ENCODE measurements at regions not wholly inside any gene's neighbourhood (a gene's known extent, or its start where the extent isn't known, plus 50 kb on each side); places are given as distances from the start of the nearest gene placed in this dataset.
A peak's percentile ranks its signal among the peaks of the same experiment; 100 is the strongest.

DNA sequence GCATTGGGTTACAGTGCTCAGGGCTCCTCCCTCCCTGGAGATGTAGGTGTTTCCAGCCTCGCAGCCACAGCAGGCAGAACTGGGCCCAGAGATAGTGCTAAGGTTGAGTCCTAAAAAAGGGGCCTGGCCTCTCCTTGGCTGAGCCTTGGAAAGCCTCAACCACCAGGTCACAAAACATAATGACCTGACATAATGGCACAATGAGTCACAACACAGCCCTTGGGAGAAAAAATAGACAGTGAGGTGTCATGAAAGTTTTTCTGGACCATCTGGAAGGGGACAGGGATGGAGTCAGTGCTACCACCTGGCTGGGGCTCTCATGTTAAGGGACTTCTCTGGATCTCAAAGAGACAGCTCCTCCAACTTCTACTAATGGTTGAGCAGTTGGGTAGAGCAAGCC lies 92.4 kb upstream of the LCLAT1 start:
- H3K4me3 Mint-ChIP-seq: no peak overlapping the region

DNA sequence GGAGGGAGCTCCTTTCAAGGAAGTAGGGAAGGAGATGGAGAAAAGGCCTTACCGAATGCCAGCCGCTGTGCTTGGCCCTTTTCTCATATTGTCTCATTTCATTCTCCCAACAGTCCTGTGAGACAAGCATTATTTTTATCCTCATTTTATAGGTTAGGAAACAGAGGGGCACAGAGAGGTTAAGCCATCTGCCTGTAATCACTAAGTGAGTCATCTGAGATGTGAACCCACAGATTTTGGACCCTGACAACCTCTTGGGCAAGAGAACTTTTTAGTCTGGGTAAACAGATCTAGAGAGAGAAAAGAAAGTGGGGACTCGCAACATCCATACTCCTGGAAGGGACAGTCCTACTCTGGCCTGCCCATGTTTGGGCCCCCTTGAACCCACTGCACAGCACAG lies 91.7 kb upstream of the LCLAT1 start:
- Mint-ChIP-seq H3K4me1 (ENCODE audit: low read depth) (peaks cover 22% of the 10 kb centered on the region), H3K27ac (no peak overlapping the region), H3K27me3 (no peaks in the 10 kb centered on the region), H3K9me3 (no peaks in the 10 kb centered on the region), H3K4me3 (no peak overlapping the region), H3K36me3 (ENCODE audit: low read depth) (no peaks in the 10 kb centered on the region)

More for the DNA sequence above, 92.4 kb upstream of the LCLAT1 start:
- H3K27ac Mint-ChIP-seq: no peak overlapping the region
- peaks cover 19% of the 10 kb centered on the region for H3K4me1 Mint-ChIP-seq (ENCODE audit: low read depth)
- no peaks in the 10 kb centered on the region for H3K36me3 Mint-ChIP-seq (ENCODE audit: low read depth)
- no peaks in the 10 kb centered on the region for H3K27me3 Mint-ChIP-seq
- no peaks in the 10 kb centered on the region for H3K9me3 Mint-ChIP-seq

DNA sequence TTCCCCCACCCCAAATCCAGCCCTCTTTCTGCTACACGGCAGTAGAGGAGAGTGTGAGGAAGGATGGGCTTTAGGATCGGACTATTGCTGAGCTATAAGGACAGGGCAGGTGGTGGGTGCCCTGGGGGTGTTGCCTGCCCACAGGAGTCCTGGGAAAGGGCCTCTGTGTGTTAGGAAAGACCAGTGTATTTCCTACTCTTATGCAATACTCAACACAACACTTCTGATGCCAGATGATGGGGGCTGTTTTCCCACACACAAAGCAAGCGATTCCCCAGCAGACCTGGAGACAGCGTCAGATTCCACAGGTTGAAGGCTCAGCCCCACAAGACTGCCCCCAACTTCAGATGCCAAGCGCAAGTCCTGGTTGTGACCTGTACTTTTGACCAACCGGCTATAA lies 91.0 kb upstream of the LCLAT1 start:
- peaks cover 29% of the 10 kb centered on the region for H3K4me1 Mint-ChIP-seq (ENCODE audit: low read depth)
- no peaks in the 10 kb centered on the region for H3K27me3 Mint-ChIP-seq
- no peak overlapping the region for H3K27ac Mint-ChIP-seq
- H3K4me3 Mint-ChIP-seq: no peak overlapping the region
- H3K36me3 Mint-ChIP-seq (ENCODE audit: low read depth): no peaks in the 10 kb centered on the region
- H3K9me3 Mint-ChIP-seq: no peaks in the 10 kb centered on the region

DNA sequence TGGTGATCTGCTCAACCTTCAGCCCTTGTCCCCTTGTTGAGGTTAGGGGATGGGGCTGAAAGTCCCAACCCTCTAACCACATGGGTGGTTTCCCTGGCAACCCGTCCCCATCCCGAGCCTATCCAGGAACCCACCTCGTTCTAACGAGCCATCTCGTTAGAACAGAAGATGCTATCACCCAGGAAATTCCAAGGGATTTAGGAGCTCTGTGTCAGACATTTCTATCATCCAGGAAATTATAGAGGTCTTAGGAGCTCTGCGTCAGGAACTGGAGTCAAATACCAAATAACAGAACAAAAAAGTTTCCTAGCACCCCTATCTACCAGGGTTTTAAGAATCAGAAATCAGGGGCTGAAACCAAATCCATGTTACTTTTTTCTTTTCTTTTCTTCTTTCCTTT lies 90.3 kb upstream of the LCLAT1 start:
- Mint-ChIP-seq H3K36me3 (ENCODE audit: low read depth) (no peaks in the 10 kb centered on the region), H3K9me3 (no peaks in the 10 kb centered on the region), H3K27me3 (no peaks in the 10 kb centered on the region), H3K4me1 (ENCODE audit: low read depth) (peaks cover 36% of the 10 kb centered on the region), H3K27ac (no peak overlapping the region), H3K4me3 (no peak overlapping the region)

DNA sequence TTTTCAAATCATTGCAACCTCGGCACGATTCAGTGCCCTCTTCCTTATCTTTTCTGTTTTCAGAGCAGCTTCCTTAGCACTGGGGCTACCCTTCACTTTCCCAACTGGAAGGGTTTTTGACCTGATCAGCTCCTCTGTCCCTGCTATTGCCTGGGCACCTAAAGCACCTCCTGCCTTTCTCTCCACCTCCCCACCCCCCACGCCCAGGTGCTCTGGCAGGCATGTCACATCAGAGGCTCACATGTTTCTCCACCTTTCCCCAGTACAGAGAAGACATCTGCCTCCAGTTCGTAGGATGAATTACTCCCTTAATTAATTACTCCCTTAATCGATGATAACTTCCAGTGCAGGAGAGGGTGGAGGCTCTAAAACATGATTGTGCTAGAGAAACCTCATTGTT lies 88.7 kb upstream of the LCLAT1 start:
- H3K4me3 Mint-ChIP-seq: no peak overlapping the region
- peaks cover 43% of the 10 kb centered on the region for H3K4me1 Mint-ChIP-seq (ENCODE audit: low read depth)
- no peaks in the 10 kb centered on the region for H3K9me3 Mint-ChIP-seq
- H3K36me3 Mint-ChIP-seq (ENCODE audit: low read depth): no peaks in the 10 kb centered on the region
- no peak overlapping the region for H3K27ac Mint-ChIP-seq
- no peaks in the 10 kb centered on the region for H3K27me3 Mint-ChIP-seq

DNA sequence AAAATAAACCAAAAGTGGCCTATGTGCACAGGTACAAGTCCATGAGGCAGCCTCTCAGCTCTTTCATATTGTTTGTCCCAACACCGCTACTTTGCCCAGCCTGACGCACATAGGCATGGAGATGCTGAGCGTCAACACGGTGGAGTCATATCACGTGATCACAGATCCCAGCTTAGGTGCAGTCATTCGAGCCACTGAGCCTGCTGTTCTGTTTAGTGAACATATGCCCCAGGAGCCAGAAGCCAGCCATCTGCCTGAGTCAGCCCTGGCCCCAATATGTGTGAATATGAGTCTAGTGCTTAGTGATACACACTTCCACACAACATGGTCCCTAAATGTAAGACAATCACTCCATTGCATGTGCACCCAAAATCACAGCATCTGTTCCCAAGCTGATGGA lies 88.2 kb upstream of the LCLAT1 start:
- H3K36me3 Mint-ChIP-seq (ENCODE audit: low read depth): no peaks in the 10 kb centered on the region
- H3K27me3 Mint-ChIP-seq: no peaks in the 10 kb centered on the region
- no peak overlapping the region for H3K4me3 Mint-ChIP-seq
- no peaks in the 10 kb centered on the region for H3K9me3 Mint-ChIP-seq
- peak overlapping the region; percentile 57 for H3K27ac Mint-ChIP-seq
- H3K4me1 Mint-ChIP-seq (ENCODE audit: low read depth): peaks cover 48% of the 10 kb centered on the region

DNA sequence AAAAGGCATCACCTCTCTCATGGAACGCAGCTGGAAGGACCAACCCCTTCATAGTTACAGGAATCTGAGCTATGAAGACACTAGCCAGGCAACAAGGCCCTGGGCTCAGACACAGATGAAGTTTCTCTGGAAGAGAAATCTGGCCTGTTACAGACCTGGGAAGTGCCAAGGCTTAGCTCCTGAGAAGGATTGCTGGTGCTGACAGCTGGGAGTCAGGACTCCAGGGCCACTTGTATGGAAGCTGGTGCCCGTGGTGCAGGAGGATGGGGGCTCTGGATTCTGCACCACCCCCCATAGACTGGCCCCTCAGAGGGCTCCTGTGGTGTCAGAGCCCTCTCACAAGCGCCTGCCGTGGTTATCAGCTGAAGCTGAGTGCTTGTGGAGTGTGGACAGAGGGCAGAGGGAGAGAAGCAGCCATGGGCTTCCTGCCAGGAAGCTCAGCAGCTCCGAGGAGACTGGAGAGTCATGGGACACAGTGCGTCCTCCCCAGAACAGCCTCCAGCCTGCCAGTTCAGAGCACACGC lies 87.3 kb upstream of the LCLAT1 start:
- H3K36me3 Mint-ChIP-seq (ENCODE audit: low read depth): no peaks in the 10 kb centered on the region
- peaks cover 46% of the 10 kb centered on the region for H3K4me1 Mint-ChIP-seq (ENCODE audit: low read depth)
- H3K4me3 Mint-ChIP-seq: no peak overlapping the region
- no peaks in the 10 kb centered on the region for H3K9me3 Mint-ChIP-seq
- H3K27me3 Mint-ChIP-seq: no peaks in the 10 kb centered on the region
- no peak overlapping the region for H3K27ac Mint-ChIP-seq

DNA sequence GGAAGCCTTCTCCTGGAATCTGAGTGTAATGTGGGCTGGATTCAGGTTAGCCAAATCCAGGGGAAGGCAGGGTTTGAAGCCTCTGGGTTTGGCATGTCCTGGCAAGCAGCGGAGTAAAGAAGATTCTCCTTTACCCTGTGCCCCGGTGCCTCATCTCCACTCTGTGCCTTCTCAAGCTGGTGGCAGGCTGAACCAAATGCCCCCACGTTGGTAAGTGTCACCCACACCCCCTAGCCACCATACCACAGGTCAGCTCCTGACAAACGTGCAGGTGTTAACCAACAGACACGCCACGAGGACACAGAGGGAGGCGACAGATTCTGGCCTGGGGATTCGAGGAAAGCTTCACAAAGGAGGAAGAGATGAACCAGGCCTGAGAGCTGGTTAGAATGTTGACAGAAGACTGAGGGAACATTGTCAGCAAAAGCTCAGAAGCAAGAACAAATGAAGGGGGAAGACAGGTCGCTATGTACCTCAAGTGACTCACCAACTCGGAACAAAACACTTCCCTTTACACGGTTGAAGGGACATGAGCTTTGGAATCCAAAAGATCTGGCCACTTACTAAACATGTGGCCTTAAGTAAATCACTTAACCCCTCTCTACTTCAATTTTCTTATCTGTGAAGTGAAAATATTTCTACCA lies 85.2 kb upstream of the LCLAT1 start:
- Mint-ChIP-seq H3K4me1 (ENCODE audit: low read depth) (peaks cover 59% of the 10 kb centered on the region), H3K27me3 (no peaks in the 10 kb centered on the region), H3K27ac (peak overlapping the region; percentile 86), H3K9me3 (no peaks in the 10 kb centered on the region), H3K4me3 (no peak overlapping the region), H3K36me3 (ENCODE audit: low read depth) (no peaks in the 10 kb centered on the region)

DNA sequence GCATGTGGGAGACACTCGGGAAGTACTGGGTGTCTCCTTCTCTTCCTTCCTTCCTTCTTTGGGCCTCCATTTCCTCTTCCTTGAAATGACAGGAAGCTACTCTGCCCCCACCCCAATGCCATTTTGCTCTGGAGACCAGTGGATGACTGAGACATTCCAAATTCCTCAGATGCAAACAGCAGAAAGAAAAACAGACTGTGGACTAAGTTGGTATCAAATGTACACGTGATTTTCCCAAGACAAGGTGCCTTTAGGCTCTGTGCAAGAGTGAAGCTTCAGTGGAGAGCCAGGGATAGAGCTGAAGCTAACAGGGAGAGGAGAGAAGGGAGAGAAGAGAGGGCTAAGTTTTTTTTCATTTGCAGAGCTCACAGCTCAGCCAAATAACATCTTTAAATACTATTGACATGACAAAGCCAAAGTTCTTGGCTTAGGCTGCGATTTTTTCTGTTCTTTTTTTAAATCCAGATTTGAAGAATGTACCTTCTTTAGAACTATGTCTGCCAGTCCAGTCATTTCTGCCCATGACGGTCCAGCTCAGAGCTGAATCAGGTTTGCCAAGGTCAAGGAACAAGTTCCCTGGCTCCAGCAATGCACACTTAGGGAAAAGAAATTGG lies 84.5 kb upstream of the LCLAT1 start:
- H3K4me3 Mint-ChIP-seq: no peak overlapping the region
- peaks cover 65% of the 10 kb centered on the region for H3K4me1 Mint-ChIP-seq (ENCODE audit: low read depth)
- H3K27me3 Mint-ChIP-seq: no peaks in the 10 kb centered on the region
- H3K27ac Mint-ChIP-seq: peak overlapping the region; percentile 71
- no peaks in the 10 kb centered on the region for H3K36me3 Mint-ChIP-seq (ENCODE audit: low read depth)
- no peaks in the 10 kb centered on the region for H3K9me3 Mint-ChIP-seq

DNA sequence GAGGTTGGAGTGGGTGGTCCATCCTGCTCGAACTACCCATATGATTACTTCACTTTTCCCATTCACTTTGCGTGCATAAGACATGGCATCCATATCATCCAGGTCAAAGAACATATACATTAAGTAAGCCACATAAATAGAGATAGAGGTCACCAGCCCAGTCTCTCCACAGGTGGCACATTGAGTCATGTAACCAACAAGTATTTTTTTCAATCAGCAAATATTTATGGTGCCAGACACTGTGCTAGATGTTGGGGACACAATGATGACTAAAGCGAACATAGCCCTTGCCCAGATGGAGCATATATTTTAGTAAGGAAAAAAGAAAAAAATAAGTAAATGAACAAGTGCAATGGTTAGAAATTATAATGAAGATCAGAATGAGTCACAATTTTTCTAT lies 83.6 kb upstream of the LCLAT1 start:
- no peak overlapping the region for H3K4me3 Mint-ChIP-seq
- H3K36me3 Mint-ChIP-seq (ENCODE audit: low read depth): no peaks in the 10 kb centered on the region
- H3K4me1 Mint-ChIP-seq (ENCODE audit: low read depth): peaks cover 65% of the 10 kb centered on the region
- H3K9me3 Mint-ChIP-seq: no peaks in the 10 kb centered on the region
- no peaks in the 10 kb centered on the region for H3K27me3 Mint-ChIP-seq
- H3K27ac Mint-ChIP-seq: no peak overlapping the region

DNA sequence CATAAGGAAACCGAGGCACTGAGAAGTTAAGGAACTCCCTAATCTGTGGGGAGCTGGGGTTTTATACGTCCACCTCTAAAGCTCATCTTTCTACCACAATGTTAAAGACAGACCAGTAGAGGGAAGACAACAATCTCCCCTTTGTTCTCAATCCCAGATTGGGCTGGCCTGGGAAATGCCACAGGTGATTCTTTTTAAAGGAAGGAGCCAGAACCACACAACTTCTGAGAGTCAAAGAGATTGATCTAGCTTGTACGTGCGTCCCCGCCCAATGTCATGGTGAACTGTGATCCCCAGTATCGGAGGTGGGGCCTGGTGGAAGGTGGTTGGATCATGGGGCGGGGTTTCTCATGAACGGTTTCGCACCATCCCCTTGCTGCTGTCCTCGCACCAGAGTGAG lies 81.8 kb upstream of the LCLAT1 start:
- H3K9me3 Mint-ChIP-seq: no peaks in the 10 kb centered on the region
- H3K27ac Mint-ChIP-seq: no peak overlapping the region
- H3K27me3 Mint-ChIP-seq: no peaks in the 10 kb centered on the region
- H3K4me1 Mint-ChIP-seq (ENCODE audit: low read depth): peaks cover 62% of the 10 kb centered on the region
- H3K4me3 Mint-ChIP-seq: no peak overlapping the region
- no peaks in the 10 kb centered on the region for H3K36me3 Mint-ChIP-seq (ENCODE audit: low read depth)

DNA sequence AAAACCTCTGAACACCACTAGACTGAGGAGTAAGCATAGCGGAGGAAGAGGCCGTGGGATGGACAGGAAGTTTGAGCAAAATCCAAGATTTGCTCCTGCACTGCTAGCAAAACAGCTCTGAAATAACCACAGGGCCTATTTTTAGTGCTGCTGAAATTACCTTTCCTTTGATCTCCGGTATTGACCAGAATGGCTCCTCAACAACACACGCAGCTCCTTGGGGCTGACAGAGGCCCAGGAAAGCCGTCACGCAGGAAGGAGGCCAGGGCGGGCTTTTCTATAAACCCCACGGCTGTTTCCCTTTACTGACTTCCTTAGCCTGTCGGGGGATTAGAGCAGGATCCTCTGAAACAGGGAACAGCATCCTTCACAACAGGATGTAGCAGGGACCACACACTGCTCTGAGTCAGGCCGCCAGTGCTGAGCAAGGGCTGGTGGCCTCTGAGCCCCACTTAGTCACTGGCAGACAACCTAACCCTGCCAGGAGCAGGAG lies 80.8 kb upstream of the LCLAT1 start:
- no peaks in the 10 kb centered on the region for H3K27me3 Mint-ChIP-seq
- H3K27ac Mint-ChIP-seq: peak overlapping the region; percentile 64
- H3K9me3 Mint-ChIP-seq: no peaks in the 10 kb centered on the region
- H3K4me1 Mint-ChIP-seq (ENCODE audit: low read depth): peaks cover 61% of the 10 kb centered on the region
- no peaks in the 10 kb centered on the region for H3K36me3 Mint-ChIP-seq (ENCODE audit: low read depth)
- H3K4me3 Mint-ChIP-seq: no peak overlapping the region

DNA sequence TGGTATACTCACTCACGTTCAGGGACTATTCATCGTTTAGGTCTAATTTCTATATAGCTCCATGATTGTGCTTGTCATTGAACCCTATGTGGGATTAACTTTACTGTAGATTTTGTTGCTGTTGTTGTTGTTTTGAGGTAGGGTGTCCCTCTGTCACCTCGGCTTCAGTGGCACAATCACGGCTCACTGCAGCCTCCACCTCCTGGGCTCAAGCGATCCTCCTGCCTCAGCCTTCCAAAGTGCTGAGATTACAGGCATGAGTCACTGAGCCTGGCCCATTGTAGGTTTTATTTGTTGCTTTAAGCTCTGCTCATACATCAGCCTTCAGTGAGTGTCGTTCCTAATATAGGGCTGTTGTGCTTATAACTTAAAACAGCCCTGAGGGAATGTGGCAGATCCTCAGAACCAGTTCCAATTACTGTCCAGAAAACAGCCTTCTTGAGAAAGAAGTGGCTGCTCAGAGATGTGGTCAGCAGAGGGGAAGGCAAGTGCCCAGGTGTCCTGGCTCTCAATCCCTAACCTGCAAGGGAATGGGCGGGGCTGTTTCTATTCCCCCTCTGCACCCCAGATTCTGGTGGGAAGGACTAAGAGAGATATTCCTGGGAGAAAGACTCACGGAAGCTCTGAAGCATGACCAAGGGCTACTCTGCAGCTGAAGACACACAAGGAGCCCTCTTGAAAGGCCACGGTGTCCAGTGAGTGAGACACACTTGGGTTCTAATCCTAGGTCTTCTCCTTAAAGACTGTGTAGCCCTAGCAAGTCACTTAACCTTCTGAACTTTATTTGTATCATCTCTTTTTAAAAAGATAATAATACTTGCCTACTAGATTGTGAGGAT lies 79.6 kb upstream of the LCLAT1 start:
- no peaks in the 10 kb centered on the region for H3K36me3 Mint-ChIP-seq (ENCODE audit: low read depth)
- H3K27me3 Mint-ChIP-seq: no peaks in the 10 kb centered on the region
- no peak overlapping the region for H3K4me3 Mint-ChIP-seq
- peaks cover 61% of the 10 kb centered on the region for H3K4me1 Mint-ChIP-seq (ENCODE audit: low read depth)
- no peak overlapping the region for H3K27ac Mint-ChIP-seq
- H3K9me3 Mint-ChIP-seq: no peaks in the 10 kb centered on the region

DNA sequence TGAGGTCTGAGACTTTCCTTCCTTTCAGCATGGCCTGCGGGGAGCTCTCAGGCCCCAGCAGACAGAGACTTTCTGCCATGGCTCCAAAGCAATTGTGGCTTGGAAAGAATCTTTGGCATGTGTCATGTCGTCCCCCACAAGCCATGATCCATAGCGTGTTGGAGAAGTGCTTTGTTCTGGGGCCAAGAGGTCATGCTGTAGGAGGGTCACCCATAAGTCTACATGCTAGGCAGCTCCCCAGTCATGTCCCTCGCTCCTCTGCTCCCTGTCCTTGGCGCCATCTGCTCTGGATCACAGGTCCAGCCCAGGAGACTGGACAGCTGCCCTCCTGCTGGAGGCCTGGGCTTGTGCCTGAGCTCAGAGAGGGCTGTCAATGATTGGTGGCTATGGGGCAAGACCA lies 78.8 kb upstream of the LCLAT1 start:
- no peaks in the 10 kb centered on the region for H3K27me3 Mint-ChIP-seq
- no peak overlapping the region for H3K4me3 Mint-ChIP-seq
- no peaks in the 10 kb centered on the region for H3K9me3 Mint-ChIP-seq
- H3K4me1 Mint-ChIP-seq (ENCODE audit: low read depth): peaks cover 60% of the 10 kb centered on the region
- H3K27ac Mint-ChIP-seq: no peak overlapping the region
- H3K36me3 Mint-ChIP-seq (ENCODE audit: low read depth): no peaks in the 10 kb centered on the region

DNA sequence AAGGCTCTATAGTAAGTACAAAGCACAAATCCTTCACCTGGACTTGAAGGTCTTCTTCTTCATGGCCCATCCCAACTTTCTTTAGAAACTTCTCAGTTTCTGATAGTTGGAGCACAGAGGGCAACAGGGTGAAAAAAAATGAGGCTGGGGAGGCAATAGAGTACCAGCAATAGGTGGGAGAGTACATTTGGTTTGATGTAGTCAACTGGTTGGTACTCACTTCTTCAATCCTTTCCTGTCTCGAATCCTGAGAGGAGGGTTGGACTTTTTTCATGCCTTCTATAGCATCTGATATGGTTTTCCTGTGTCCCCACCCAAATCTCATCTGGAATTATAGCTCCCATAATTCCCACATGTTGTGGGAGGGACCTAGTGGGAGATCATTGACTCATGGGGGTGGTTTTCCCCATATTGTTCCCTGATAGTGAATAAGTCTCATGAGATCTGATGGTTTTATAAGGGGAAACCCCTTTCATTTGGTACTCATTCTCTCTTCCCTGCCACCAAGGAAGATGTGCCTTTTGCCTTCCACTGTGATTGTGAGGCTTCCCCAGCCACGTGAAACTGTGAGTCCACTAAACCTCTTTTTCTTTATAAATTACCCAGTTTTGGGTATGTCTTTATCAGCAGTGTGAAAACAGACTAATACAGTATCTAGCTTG lies 75.9 kb upstream of the LCLAT1 start:
- peak overlapping the region; percentile 50 for H3K27ac Mint-ChIP-seq
- no peak overlapping the region for H3K4me3 Mint-ChIP-seq
- peaks cover 61% of the 10 kb centered on the region for H3K4me1 Mint-ChIP-seq (ENCODE audit: low read depth)
- H3K27me3 Mint-ChIP-seq: no peaks in the 10 kb centered on the region
- H3K36me3 Mint-ChIP-seq (ENCODE audit: low read depth): no peaks in the 10 kb centered on the region
- H3K9me3 Mint-ChIP-seq: no peaks in the 10 kb centered on the region
